Fibroblast of mammary gland (primary cell): ENCODE measurements at regions not wholly inside any gene's neighbourhood (a gene's known extent, or its start where the extent isn't known, plus 50 kb on each side); places are given as distances from the start of the nearest gene placed in this dataset.

Source experiments
- DNase-seq: peaks from one replicate; pipeline ENCODE4 v3.0.0-alpha.2; 2010; ENCODE audit warnings: low read depth
- H3K4me3 ChIP-seq: 2 replicates; pipeline ENCODE4 v1.5.1; 2011; ENCODE audit warnings: low read depth, mild to moderate bottlenecking, low read length, moderate library complexity; ENCODE audit not compliant: control insufficient read depth
- TF ChIP-seq, protein P1 (sequence below): conservative IDR thresholded peaks from 2 replicates; pipeline ENCODE4 v1.5.1; 2011; ENCODE audit warnings: low read depth, low read length, inconsistent platforms; ENCODE audit not compliant: control insufficient read depth, insufficient read depth

DNA sequence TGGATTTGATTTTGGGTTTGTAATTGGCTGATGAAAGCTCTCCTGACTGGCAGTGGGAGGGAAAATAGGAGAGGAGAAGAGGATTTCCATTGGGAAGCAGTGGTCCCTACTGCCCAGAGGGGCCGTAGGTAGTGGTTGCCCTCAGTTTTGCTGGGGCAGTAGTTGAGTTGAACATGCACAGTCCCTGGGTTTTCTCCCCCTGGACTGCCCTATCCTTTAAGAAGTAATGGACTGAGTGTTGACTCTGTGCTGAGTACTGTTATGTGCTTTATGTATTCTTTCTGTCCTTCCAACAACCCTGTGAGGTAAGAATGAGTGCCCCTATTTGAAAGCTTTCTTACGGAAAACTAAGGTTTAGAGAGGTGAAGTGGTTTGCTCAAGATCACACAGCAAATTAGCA lies 111.2 kb upstream of the RPS23 start:
- TF ChIP-seq, protein P1, sequence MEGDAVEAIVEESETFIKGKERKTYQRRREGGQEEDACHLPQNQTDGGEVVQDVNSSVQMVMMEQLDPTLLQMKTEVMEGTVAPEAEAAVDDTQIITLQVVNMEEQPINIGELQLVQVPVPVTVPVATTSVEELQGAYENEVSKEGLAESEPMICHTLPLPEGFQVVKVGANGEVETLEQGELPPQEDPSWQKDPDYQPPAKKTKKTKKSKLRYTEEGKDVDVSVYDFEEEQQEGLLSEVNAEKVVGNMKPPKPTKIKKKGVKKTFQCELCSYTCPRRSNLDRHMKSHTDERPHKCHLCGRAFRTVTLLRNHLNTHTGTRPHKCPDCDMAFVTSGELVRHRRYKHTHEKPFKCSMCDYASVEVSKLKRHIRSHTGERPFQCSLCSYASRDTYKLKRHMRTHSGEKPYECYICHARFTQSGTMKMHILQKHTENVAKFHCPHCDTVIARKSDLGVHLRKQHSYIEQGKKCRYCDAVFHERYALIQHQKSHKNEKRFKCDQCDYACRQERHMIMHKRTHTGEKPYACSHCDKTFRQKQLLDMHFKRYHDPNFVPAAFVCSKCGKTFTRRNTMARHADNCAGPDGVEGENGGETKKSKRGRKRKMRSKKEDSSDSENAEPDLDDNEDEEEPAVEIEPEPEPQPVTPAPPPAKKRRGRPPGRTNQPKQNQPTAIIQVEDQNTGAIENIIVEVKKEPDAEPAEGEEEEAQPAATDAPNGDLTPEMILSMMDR, result no peak
- H3K4me3 ChIP-seq, result no peak overlapping the region
- DNase-seq, result no peak

DNA sequence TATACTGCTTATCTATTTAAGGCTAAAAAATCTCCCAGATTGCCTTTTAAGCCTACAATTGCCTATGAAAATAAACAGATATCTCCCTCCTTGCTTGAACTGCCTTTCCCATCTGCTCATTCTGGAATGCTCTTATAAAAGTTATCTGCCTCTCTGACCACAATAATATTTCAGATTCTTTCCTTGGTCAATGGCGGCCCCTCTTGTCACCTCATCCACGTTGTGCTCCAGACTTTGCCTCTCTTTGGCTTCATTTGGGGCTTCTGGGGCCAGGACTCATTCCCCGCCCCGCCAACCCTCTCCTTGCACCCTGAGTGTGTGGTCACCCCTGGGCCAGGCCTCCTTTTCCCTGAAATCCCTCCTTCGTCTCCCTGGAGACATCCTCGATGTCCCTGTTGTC lies 110.0 kb upstream of the RPS23 start:
- H3K4me3 ChIP-seq, result no peak overlapping the region
- TF ChIP-seq, protein P1, result no peak
- DNase-seq, result no peak

DNA sequence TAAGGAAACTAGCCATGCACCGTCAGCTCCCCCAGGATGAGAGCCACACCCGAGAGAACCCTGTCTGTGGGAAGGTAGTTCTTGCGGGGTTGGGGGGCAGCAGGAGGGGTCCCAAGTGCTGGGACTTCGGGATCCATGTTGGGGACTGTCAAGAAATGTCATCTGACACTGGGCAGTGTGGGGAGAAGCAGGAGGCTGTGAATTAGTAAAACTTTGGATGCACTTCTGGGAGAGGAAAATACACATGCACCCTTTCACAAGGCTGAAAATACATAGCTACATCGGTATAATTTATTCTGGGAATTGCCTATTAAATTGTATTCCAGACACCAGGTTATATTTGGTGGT lies 109.6 kb upstream of the RPS23 start:
- no peak for DNase-seq
- no peak overlapping the region for H3K4me3 ChIP-seq
- TF ChIP-seq, protein P1, result no peak

DNA sequence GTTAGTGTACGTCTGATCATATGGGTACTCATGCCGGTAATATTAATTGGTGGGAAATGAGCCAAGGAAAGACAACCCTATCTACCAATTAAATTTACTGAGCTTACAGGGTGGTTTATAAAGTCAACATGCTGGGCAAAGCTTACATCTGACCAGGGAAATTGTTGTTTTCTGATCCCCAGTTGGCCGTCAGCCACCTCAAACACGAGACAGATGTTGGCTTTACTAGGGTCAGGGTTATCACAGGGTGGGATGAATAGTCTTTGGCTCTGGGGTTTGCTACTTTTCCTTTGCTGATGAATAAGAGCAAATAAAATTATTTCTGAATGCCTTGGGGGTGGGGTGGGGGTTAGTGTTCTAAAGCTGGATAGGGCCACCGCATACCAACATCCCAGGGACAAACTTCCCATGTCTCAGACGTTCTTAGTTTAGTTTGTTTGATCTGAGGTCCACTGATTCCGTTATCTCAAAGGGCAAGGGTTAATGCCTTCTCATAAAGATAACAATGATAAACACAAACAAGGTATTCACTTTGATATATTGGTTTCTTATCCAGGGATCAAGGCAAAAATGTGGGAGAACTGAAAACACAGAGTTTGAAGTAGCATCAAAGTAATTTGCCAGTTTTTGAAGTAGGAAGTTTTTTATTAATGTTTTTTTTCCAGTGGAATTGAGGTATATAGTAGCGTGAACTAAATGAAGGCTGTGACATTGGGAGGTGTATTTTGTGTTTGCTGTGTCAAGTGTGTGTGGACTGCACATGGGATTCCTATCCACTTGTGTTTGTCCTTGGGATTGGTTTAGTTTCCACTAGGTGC lies 109.1 kb upstream of the RPS23 start:
- TF ChIP-seq, protein P1, result no peak
- peak; percentile 71 for DNase-seq
- no peak overlapping the region for H3K4me3 ChIP-seq

DNA sequence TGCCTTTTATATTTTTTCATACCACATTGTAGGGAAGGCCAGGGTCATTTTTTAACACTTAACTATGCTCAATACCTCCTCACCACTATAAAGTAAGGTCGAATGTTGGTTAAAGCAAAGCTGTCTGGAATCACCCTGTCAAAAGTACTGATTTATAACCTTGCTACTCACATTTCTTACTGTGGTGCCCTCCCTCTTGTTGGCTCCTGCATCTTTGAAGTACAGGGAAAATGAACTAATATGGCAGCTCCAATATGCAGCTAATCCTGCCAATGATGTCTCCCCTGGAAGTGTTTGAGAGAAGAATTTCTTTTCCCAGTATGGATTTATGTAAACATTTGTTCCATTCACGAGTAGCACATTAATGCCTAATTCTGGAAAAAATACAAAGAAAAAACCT lies 108.4 kb upstream of the RPS23 start:
- DNase-seq, result no peak
- TF ChIP-seq, protein P1, result no peak
- no peak overlapping the region for H3K4me3 ChIP-seq

DNA sequence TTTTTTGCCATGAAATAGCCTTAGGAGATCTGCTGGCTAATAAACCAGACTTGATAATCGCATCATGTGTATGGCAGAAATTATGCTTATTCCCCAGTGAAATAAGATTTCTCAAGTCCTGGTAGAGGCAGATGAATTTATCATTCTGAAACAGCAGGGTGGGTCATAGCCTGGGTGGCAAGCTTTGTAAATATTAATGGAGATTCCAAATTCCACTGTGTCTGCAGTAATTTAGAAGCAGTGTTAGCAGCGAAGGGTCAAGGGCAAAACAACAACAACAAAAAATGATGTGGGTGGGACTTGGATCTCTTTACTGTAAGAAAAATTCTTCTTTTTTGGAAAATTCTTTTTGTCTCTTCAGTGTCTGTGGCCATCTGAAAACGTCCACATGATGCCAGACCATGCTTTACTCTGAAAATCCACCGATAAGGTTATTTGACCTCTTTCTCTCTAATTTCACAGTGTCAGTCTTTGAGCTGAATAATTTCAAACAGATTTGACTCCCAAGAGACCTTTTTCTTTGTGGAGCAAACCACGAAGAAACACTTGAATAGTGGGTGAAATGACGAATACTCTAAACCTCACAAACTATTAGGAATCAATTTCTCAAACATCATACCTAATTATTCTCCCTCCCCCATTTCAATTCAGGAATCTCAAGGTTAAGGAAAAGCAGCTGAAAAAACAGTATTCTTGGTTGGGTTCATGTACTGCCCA lies 106.0 kb upstream of the RPS23 start:
- DNase-seq, result no peak
- no peak overlapping the region for H3K4me3 ChIP-seq
- TF ChIP-seq, protein P1, result no peak
